Lung (tissue), 11 donors: ENCODE measurements at regions not wholly inside any gene's neighbourhood (a gene's known extent, or its start where the extent isn't known, plus 50 kb on each side); places are given as distances from the start of the nearest gene placed in this dataset.

Experiments used
- ATAC-seq: fragments of 200-7000 bp; cut with Tn5 transposase; one replicate; pipeline ENCODE4 v1.9.1; 2020; ENCODE audit warnings: moderate number of reproducible peaks; ENCODE audit not compliant: insufficient read depth, low FRiP score
- DNase-seq, 3 donors: peaks; one replicate each; pipeline ENCODE4 v3.0.0-alpha.2; 2013 to 2017
- H3K27ac ChIP-seq, 2 donors: one replicate each; pipeline ENCODE4 v1.5.1; 2013; ENCODE audit warnings: mild to moderate bottlenecking in 2 of 2, moderate library complexity in 2 of 2, control low read depth in 1 of 2, inconsistent platforms in 1 of 2, low read depth in 1 of 2, low read length in 1 of 2
- H3K27me3 ChIP-seq, 3 donors: one replicate each; pipeline ENCODE4 v1.5.1; 2013; ENCODE audit warnings: low read length in 2 of 3; ENCODE audit not compliant: control insufficient read depth in 3 of 3, insufficient read depth in 3 of 3
- H3K36me3 ChIP-seq, 4 donors: one replicate each; pipeline ENCODE4 v1.5.1; 2013; ENCODE audit warnings: low read length in 4 of 4, mild to moderate bottlenecking in 1 of 4, moderate library complexity in 1 of 4; ENCODE audit not compliant: control insufficient read depth in 4 of 4, insufficient read depth in 4 of 4
- H3K4me1 ChIP-seq, 5 donors: one replicate each; pipeline ENCODE4 v1.5.1; 2013; ENCODE audit warnings: low read length in 5 of 5, mild to moderate bottlenecking in 2 of 5, moderate library complexity in 1 of 5; ENCODE audit not compliant: control insufficient read depth in 5 of 5, insufficient read depth in 5 of 5
- H3K4me3 ChIP-seq: one replicate; pipeline ENCODE4 v1.5.1; 2013; ENCODE audit warnings: mild to moderate bottlenecking, control low read depth, moderate library complexity
- H3K9ac ChIP-seq, 2 donors: one replicate each; pipeline ENCODE4 v1.5.1; 2013; ENCODE audit warnings: low read length in 2 of 2, control low read depth in 1 of 2; ENCODE audit not compliant: insufficient read depth in 1 of 2
- H3K9me3 ChIP-seq, 4 donors: one replicate each; pipeline ENCODE4 v1.5.1; 2013; ENCODE audit warnings: low read length in 3 of 4, mild to moderate bottlenecking in 1 of 4, moderate library complexity in 1 of 4; ENCODE audit not compliant: control insufficient read depth in 4 of 4, insufficient read depth in 3 of 4
- CTCF ChIP-seq: IDR thresholded peaks from 2 replicates; pipeline ENCODE4 v1.5.1; 2012; ENCODE audit warnings: mild to moderate bottlenecking; ENCODE audit errors: control extremely low read depth, extremely low read depth
- WGBS, 2 donors: extraction: QIAGEN DNeasy Blood & Tissue Kit; methylation state at CpG; one replicate each; pipeline ENCODE4 v1.1.7; 2013; 5-methylcytosine and 5-hydroxymethylcytosine counted together
- donor health status: control.
- donor health status: control.
- donor health status: Bipolar disorder and iron deficiency.
- donor health status: healthy.
- donor health status: DM: yes; HTN: yes; CAD: no.

GRCh38 chr13:100828226-100828625 is 153.6 kb upstream of the TMTC4 start:
- TF ChIP-seq CTCF = no peak
- Histone ChIP-seq H3K9me3 (peaks cover 0 to 4% (median 3%) of the 10 kb centered on the region in 4 donors), H3K4me1 (no peaks in the 10 kb centered on the region), H3K9ac (no peak overlapping the region), H3K36me3 (no peaks in the 10 kb centered on the region), H3K27ac (no peak overlapping the region), H3K27me3 (no peaks in the 10 kb centered on the region), H3K4me3 (no peak overlapping the region)
- 46 to 47% methylated on average over 5 of the region's 5 CpGs for WGBS, 2 donors
- no peak for ATAC-seq
- peak in 2 of 3 donors; percentile 3 to 22 for DNase-seq

GRCh38 chr13:100827489-100828176 is 153.0 kb upstream of the TMTC4 start:
- 56 to 74% methylated on average over 8 of the region's 8 CpGs for WGBS, 2 donors
- Histone ChIP-seq H3K36me3 (no peaks in the 10 kb centered on the region), H3K9ac (no peak overlapping the region), H3K4me1 (no peaks in the 10 kb centered on the region), H3K27ac (no peak overlapping the region), H3K27me3 (no peaks in the 10 kb centered on the region), H3K9me3 (peaks cover 0 to 4% (median 4%) of the 10 kb centered on the region in 4 donors), H3K4me3 (no peak overlapping the region)
- ATAC-seq (peak; percentile 19), DNase-seq (no peak)
- no peak for TF ChIP-seq CTCF

- Histone ChIP-seq H3K27ac (no peak overlapping the region), H3K9me3 (peaks cover 0 to 4% (median 3%) of the 10 kb centered on the region in 4 donors), H3K4me1 (no peaks in the 10 kb centered on the region), H3K4me3 (no peak overlapping the region), H3K36me3 (no peaks in the 10 kb centered on the region), H3K9ac (no peak overlapping the region), H3K27me3 (no peaks in the 10 kb centered on the region)
- ATAC-seq (no peak), DNase-seq (no peak)
- 73 to 75% methylated on average over 3 of the region's 3 CpGs for WGBS, 2 donors
- no peak for TF ChIP-seq CTCF
Observed at GRCh38 chr13:100826441-100826840, 151.8 kb upstream of the TMTC4 start.

- Histone ChIP-seq H3K27ac (no peak overlapping the region), H3K27me3 (no peaks in the 10 kb centered on the region), H3K4me1 (no peaks in the 10 kb centered on the region), H3K9me3 (peaks cover 0 to 4% (median 4%) of the 10 kb centered on the region in 4 donors), H3K4me3 (no peak overlapping the region), H3K9ac (no peak overlapping the region), H3K36me3 (no peaks in the 10 kb centered on the region)
- ATAC-seq = no peak
- TF ChIP-seq CTCF = no peak
- 71 to 87% methylated on average over 3 of the region's 3 CpGs for WGBS, 2 donors
- no peak for DNase-seq
Observed at GRCh38 chr13:100825557-100825956, 151.0 kb upstream of the TMTC4 start.
